ENCODE measurements at regions not wholly inside any gene's neighbourhood (a gene's known extent, or its start where the extent isn't known, plus 50 kb on each side); places are given as distances from the start of the nearest gene placed in this dataset.

DNA sequence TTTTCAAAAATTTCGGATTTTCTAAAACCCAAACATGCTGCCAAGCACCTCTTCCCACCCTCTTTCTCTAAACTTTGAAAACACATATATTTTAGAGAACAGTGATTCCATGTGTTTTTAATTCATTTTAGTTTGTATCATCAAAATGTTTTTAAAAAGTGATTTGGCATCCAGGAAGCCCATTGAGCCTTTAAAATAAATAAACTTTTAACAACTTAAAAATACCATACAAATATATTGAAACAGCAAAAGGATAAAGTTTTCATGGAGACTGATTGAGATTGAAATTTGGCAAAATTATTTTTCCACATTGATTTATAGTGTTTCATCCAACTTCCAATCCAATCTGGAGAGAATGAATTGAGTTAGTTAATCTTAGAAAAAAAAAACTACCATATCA lies 374.7 kb downstream of the CD109 start:
- TF ChIP-seq, protein P1, sequence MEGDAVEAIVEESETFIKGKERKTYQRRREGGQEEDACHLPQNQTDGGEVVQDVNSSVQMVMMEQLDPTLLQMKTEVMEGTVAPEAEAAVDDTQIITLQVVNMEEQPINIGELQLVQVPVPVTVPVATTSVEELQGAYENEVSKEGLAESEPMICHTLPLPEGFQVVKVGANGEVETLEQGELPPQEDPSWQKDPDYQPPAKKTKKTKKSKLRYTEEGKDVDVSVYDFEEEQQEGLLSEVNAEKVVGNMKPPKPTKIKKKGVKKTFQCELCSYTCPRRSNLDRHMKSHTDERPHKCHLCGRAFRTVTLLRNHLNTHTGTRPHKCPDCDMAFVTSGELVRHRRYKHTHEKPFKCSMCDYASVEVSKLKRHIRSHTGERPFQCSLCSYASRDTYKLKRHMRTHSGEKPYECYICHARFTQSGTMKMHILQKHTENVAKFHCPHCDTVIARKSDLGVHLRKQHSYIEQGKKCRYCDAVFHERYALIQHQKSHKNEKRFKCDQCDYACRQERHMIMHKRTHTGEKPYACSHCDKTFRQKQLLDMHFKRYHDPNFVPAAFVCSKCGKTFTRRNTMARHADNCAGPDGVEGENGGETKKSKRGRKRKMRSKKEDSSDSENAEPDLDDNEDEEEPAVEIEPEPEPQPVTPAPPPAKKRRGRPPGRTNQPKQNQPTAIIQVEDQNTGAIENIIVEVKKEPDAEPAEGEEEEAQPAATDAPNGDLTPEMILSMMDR (IDR thresholded peaks at IDR 0.05; ENCODE audit: insufficient read depth, low read length, missing control alignments): no peak
- DNase-seq (ENCODE audit: low read depth, low spot score): no peak
- ChIA-PET CTCF (interaction anchor here (3.9 kb wide), 1 partner anchor 21 kb away, joined by 25 read pairs; no protein-coding TSS in a partner anchor), POLR2A (no interaction called here)
- H3K4me3 ChIP-seq (ENCODE audit: low read depth, low read length): no peak overlapping the region

DNA sequence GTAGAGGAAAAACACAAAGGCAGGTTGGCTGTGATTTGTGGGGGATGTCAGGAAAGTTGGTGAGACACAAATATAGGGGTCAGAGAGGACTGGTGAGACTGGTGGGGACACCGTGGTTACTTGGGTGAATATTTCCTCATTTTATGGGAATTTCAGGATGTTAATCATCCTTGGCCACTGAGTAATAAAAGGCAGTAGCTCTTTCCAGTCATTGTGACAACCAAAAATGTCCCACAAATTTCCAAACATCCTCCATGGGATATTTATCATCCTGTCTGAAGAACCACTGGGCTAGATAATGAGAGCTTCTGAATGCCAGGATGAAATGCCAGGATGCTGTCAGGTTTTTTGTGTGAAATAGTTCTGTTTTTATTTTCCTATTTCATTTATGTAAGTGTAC lies 374.1 kb downstream of the CD109 start:
- POLR2A ChIA-PET: interaction anchor here (0.5 kb wide), 1 partner anchor 347 kb away, joined by 3 read pairs; no protein-coding TSS in a partner anchor
- H3K4me3 ChIP-seq (ENCODE audit: low read depth, low read length): no peak overlapping the region
- DNase-seq (ENCODE audit: low read depth, low spot score): no peak
- TF ChIP-seq, protein P1 (IDR thresholded peaks at IDR 0.05; ENCODE audit: insufficient read depth, low read length, missing control alignments): no peak
- CTCF ChIA-PET: interaction anchor here (1.6 to 3.9 kb wide), 2 partner anchors 22 to 1139 kb away, joined by 5 to 25 read pairs; no protein-coding TSS in a partner anchor

DNA sequence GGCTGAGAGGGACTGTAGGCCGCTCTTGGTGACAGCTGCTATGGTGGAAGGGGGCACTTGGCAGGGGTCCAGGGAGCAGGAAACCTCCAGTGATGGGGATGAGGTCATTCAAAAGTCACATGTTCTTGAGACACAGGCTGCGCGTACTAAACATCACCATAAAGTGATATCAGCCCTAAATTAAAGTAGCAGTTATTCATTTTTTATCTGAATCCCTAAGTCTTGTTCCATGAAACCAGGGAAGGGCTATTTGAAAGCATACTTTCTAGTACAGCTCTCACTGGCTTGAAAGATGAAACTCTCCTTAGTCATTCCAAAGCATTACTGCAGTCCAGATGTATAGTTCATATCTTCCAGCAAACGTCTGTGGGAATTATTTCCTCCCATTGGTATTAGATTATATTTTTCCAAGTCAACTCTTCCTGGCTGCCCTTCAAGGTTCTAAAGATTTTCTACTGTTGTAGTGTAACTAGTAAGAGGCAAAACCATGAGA lies 373.1 kb downstream of the CD109 start:
- TF ChIP-seq, protein P1 (IDR thresholded peaks at IDR 0.05; ENCODE audit: insufficient read depth, low read length, missing control alignments): no peak
- CTCF ChIA-PET: interaction anchor here (1.6 to 3.9 kb wide), 2 partner anchors 23 to 1140 kb away, joined by 5 to 25 read pairs; no protein-coding TSS in a partner anchor
- POLR2A ChIA-PET: no interaction called here
- DNase-seq (ENCODE audit: low read depth, low spot score): peak; percentile 55
- H3K4me3 ChIP-seq (ENCODE audit: low read depth, low read length): no peak overlapping the region

DNA sequence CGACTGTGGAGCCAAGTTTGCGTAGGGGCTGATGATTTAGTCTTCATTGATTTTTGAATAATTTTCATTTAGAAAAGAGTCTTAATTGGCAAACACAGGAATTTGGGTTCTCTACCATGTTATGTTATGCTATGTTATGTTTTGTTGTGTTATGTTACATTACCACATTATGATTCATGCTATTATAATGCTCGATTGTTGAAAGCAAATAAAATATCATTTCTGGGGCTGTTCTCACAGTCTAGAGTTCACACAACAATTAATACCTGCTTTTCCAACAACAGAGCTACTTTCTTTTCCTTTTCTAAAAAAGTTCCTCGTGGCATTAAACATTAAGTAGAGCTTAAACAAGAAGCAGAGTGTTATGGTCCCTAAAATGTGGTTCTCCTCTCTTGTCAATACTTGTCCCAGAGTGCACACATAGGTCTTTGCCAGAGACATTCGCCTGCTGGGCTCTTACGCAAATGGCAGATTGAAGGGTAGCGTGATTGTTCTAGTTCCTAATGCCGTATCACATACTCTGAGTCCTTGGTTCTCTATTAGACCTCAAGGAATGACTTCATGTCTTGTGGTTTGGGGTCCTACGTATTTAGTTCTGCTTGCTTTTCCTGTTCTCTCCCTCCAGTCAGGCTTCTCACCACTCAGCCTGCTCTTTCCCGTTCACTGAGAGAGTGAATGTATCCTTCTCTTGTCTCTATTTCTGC lies 370.3 kb downstream of the CD109 start:
- no peak for DNase-seq (ENCODE audit: low read depth, low spot score)
- POLR2A ChIA-PET: no interaction called here
- TF ChIP-seq, protein P1 (IDR thresholded peaks at IDR 0.05; ENCODE audit: insufficient read depth, low read length, missing control alignments): no peak
- CTCF ChIA-PET: no interaction called here
- H3K4me3 ChIP-seq (ENCODE audit: low read depth, low read length): no peak overlapping the region

DNA sequence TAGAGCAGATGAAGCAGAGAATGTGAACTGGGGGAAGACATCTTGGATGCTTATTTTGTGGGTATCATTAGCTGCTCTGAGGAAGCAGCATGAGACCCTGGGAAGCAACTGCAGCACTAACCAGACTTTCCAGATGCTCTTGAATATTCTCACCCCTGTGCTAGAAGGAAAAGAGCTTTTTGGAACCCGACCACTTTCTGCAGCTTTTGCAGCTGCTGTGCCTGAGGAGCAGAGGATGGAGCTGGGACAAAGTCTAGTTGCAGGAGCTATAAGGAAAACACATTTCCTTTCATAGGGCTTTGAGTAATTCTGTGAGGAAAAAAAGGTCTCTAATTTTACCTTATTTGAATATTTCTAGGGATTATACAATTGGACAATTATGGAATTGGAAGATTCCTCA lies 369.7 kb downstream of the CD109 start:
- ChIA-PET POLR2A (no interaction called here), CTCF (interaction anchor here (1.0 to 1.6 kb wide), 2 partner anchors 26 to 96 kb away, joined by 5 to 8 read pairs; no protein-coding TSS in a partner anchor)
- no peak for DNase-seq (ENCODE audit: low read depth, low spot score)
- TF ChIP-seq, protein P1 (IDR thresholded peaks at IDR 0.05; ENCODE audit: insufficient read depth, low read length, missing control alignments): no peak
- no peak overlapping the region for H3K4me3 ChIP-seq (ENCODE audit: low read depth, low read length)

DNA sequence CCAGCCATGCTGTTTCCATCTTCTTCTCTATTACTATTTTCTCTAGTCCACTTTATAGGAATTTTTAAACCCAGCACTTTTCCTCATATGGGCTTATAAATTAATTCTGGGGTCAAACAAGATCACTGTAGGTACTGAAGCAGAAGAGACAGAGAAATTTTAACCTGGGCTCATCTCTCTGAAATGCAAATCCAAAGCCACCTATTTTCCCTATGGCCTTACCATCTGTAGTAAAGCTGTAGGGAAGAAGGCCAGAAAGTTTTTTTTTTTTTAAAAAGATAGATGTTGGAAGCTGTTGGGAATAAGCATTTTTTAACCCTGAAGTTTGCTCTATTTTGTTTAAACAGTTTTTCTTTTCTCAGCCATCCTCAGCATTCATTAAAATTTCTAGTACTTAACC lies 367.4 kb downstream of the CD109 start:
- TF ChIP-seq, protein P1 (IDR thresholded peaks at IDR 0.05; ENCODE audit: insufficient read depth, low read length, missing control alignments): no peak
- ChIA-PET CTCF (no interaction called here), POLR2A (no interaction called here)
- no peak overlapping the region for H3K4me3 ChIP-seq (ENCODE audit: low read depth, low read length)
- no peak for DNase-seq (ENCODE audit: low read depth, low spot score)
